A549 (cell line): ENCODE measurements at regions not wholly inside any gene's neighbourhood (a gene's known extent, or its start where the extent isn't known, plus 50 kb on each side); places are given as distances from the start of the nearest gene placed in this dataset.

ENCODE experiments used
- ATAC-seq, 2 experiments: fragments of 200-7000 bp in 1 of 2; fragments of >200 bp in 1 of 2; cut with Nextera tagmentation in 1 of 2; cut with Tn5 transposase in 1 of 2; 3 replicates each; pipeline versions ENCODE4 v1.8.0 to v1.9.1; 2018 to 2020; ENCODE audit warnings: mild to moderate bottlenecking in 1 of 2, moderate library complexity in 1 of 2
- CTCF ChIA-PET: fragments of 300-600 bp; sonication (Branson Sonifier 250); formaldehyde crosslinking; extraction: SDS; loops from one replicate; lab custom pipeline; 2021; ENCODE audit warnings: antibody characterized with exemption, inconsistent platforms; lab: Yijun Ruan, JAX
- POLR2A ChIA-PET: fragments of 350-600 bp; formaldehyde crosslinking; extraction: SDS; loops from one replicate; lab custom pipeline; 2021; ENCODE audit warnings: antibody characterized with exemption, inconsistent platforms; lab: Yijun Ruan, JAX
- DNase-seq, 2 experiments: peaks; one replicate each; pipeline versions ENCODE4 v3.0.0 to v3.0.0-alpha.2; 2011 to 2016; ENCODE audit warnings: low read depth in 1 of 2, low spot score in 1 of 2
- FAIRE-seq: peaks from 2 replicates; lab custom pipeline; 2011; peaks lifted over from hg19 to GRCh38; lab: Jason Lieb, UNC
- H3K27ac ChIP-seq, 2 experiments: fragments of >200 bp; sonication (Bioruptor Twin); formaldehyde crosslinking; 3 replicates each; pipeline ENCODE4 v1.5.1; 2016 to 2017
- H3K4me1 ChIP-seq: fragments of >200 bp; sonication (Bioruptor Twin); formaldehyde crosslinking; 3 replicates; pipeline ENCODE4 v1.6.1; 2016
- H3K4me2 ChIP-seq: fragments of >200 bp; sonication (Bioruptor Twin); formaldehyde crosslinking; 3 replicates; pipeline ENCODE4 v1.6.1; 2016
- H3K4me3 ChIP-seq: fragments of >200 bp; sonication (Bioruptor Twin); formaldehyde crosslinking; 3 replicates; pipeline ENCODE4 v1.5.1; 2016
- H3K9me3 ChIP-seq: fragments of >200 bp; sonication (Bioruptor Twin); formaldehyde crosslinking; 3 replicates; pipeline ENCODE4 v1.6.1; 2016
- CEBPB ChIP-seq, 2 experiments: fragments of >200 bp in 1 of 2; sonication (Bioruptor Twin) in 1 of 2; formaldehyde crosslinking in 1 of 2; IDR thresholded peaks; 2 replicates each; pipeline ENCODE4 v1.6.1; 2012 to 2016
- EHF ChIP-seq: fragments of 250-450 bp; sonication (Bioruptor Pico); IDR thresholded peaks from 2 replicates; pipeline ENCODE4 v1.5.0; 2020; ENCODE audit warnings: mild to moderate bottlenecking
- ESRRA ChIP-seq: fragments of 150-350 bp; IDR thresholded peaks from 2 replicates; pipeline ENCODE4 v1.6.1; 2014; ENCODE audit warnings: mild to moderate bottlenecking, low read length, borderline replicate concordance
- HEYL ChIP-seq: fragments of 250-450 bp; sonication (Bioruptor Pico); IDR thresholded peaks from 2 replicates; pipeline ENCODE4 v1.8.0; 2021; ENCODE audit warnings: mild to moderate bottlenecking, moderate library complexity
- MAFK ChIP-seq: fragments of 450-650 bp; IDR thresholded peaks from 2 replicates; pipeline ENCODE4 v1.6.1; 2014; ENCODE audit not compliant: partially characterized antibody
- NR3C1 ChIP-seq: fragments of >200 bp; sonication (Bioruptor Twin); formaldehyde crosslinking; IDR thresholded peaks from 3 replicates; pipeline ENCODE4 v1.6.1; 2017
- PHF8 ChIP-seq: fragments of 200-600 bp; sonication (generic); IDR thresholded peaks from 2 replicates; pipeline ENCODE4 v1.6.1; 2016; ENCODE audit warnings: low read depth, mild to moderate bottlenecking, antibody characterized with exemption, moderate library complexity, borderline replicate concordance
- POLR2A ChIP-seq: IDR thresholded peaks from 2 replicates; pipeline ENCODE4 v1.6.1; 2012; ENCODE audit warnings: mild to moderate bottlenecking, low read length
- RAD21 ChIP-seq, 2 experiments: fragments of >200 bp in 1 of 2; sonication (Bioruptor Twin) in 1 of 2; formaldehyde crosslinking in 1 of 2; IDR thresholded peaks in 1 of 2; conservative IDR thresholded peaks in 1 of 2; 2 replicates in 1 of 2; 3 replicates in 1 of 2; pipeline ENCODE4 v1.6.1; 2012 to 2018; ENCODE audit warnings: inconsistent platforms in 1 of 2
- SMC3 ChIP-seq: fragments of >200 bp; sonication (Bioruptor Twin); formaldehyde crosslinking; IDR thresholded peaks from 3 replicates; pipeline ENCODE4 v1.6.1; 2018; ENCODE audit warnings: inconsistent platforms
- SREBF2 ChIP-seq: fragments of 450-650 bp; IDR thresholded peaks from 2 replicates; pipeline ENCODE4 v1.6.1; 2014; ENCODE audit warnings: mild to moderate bottlenecking, moderate library complexity
- ZC3H11A ChIP-seq: fragments of 450-650 bp; IDR thresholded peaks from 2 replicates; pipeline ENCODE4 v1.6.1; 2014; ENCODE audit warnings: antibody characterized with exemption, mild to moderate bottlenecking
- WGBS: methylation state at CpG from one replicate; pipeline ENCODE4 v1.1.6; 2017; ENCODE audit errors: missing lambda C conversion rate; 5-methylcytosine and 5-hydroxymethylcytosine counted together
- TF ChIP-seq, protein P1 (sequence below): fragments of 250-450 bp; sonication (Bioruptor Pico); IDR thresholded peaks from 2 replicates; pipeline ENCODE4 v1.5.0; 2020; ENCODE audit warnings: low read depth, mild to moderate bottlenecking, moderate library complexity
- TF ChIP-seq, protein P2 (sequence below): fragments of >200 bp; sonication (Bioruptor Twin); formaldehyde crosslinking; IDR thresholded peaks from 2 replicates; pipeline ENCODE4 v1.6.1; 2016
- TF ChIP-seq, protein P3 (sequence below): IDR thresholded peaks from 2 replicates; pipeline ENCODE4 v1.6.1; 2012; ENCODE audit warnings: low read depth, borderline replicate concordance
- TF ChIP-seq, protein P4 (sequence below): fragments of >200 bp; sonication (Bioruptor Twin); formaldehyde crosslinking; IDR thresholded peaks from 3 replicates; pipeline ENCODE4 v1.5.1; 2016

DNA sequence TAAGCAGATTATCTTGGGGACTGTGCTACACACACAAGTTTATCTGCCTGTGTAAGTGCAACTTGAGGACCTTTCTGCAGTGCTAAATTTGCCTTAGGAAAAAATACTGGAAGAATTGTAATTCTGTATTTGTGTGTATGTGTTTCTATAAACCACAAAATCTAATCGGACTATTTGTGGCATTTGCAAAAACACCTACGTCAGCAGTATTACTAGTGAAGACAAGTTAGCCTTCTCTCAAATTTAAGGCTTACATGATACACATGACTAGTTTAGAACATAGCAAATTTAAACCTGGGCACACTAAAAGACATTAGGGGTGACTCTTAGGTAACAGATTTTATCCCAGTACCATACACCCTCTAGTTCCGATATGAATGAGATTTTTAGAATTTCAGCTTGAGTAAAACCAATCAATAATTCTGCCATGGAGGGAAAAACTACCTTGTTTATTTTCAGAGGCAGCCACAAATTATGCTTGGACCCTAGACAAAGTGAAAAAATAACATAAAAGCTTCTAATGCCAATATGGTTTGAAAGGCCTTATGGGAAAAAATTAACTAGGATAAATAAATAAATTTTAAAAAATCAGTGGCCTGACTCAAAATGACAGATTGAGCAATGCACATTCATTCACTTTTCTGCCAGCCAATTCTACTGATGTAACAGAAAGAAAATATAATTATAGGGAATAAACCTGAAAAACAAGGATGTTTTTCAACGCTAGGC is 176.4 kb downstream of the SNCA start:
- Histone ChIP-seq H3K27ac (no peak overlapping the region), H3K4me1 (no peaks in the 10 kb centered on the region; the same call in 2 of the 3 replicates), H3K4me2 (no peak overlapping the region), H3K9me3 (no peaks in the 10 kb centered on the region), H3K4me3 (no peak overlapping the region)
- ChIA-PET POLR2A (no interaction called here), CTCF (interaction anchor here (0.6 kb wide), 1 partner anchor 150 kb away, joined by 3 read pairs; no protein-coding TSS in a partner anchor)
- no peak for TF ChIP-seq ZC3H11A
- peak; percentile 90 for TF ChIP-seq MAFK
- FAIRE-seq (no peak), DNase-seq (no peak), ATAC-seq (no peak)
- 69% methylated on average over 4 of the region's 4 CpGs for WGBS

DNA sequence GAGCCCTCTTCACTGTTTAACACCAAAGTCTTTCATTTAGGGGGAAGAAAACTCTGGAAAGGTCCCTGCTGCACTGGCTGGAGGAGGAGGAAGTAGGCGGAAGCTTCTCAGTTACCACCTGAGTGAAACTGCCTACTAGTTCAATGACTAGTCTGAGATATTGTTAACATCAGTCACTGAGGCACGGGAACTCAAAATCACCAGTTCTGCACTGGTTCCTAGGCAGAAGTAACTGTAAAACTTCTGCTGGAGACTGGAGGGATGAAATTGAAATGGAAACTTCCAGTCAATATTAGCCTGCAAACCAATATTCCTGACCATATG is 178.3 kb downstream of the SNCA start:
- WGBS, result 39% methylated on average over 2 of the region's 2 CpGs
- ChIA-PET CTCF (interaction anchor here (0.6 to 0.8 kb wide), 2 partner anchors 41 to 92 kb away, joined by 3 to 5 read pairs; no protein-coding TSS in a partner anchor), POLR2A (no interaction called here)
- Histone ChIP-seq H3K9me3 (no peaks in the 10 kb centered on the region), H3K27ac (no peak overlapping the region), H3K4me1 (no peaks in the 10 kb centered on the region; the same call in 2 of the 3 replicates), H3K4me2 (no peak overlapping the region), H3K4me3 (no peak overlapping the region)
- DNase-seq, result no peak
- ATAC-seq, result no peak
- TF ChIP-seq HEYL (CRISPR knock-in tag) (no peak), ESRRA (no peak), SREBF2 (no peak), POLR2A (no peak), SMC3 (no peak), PHF8 (no peak), EHF (no peak)
- TF ChIP-seq, protein P1, sequence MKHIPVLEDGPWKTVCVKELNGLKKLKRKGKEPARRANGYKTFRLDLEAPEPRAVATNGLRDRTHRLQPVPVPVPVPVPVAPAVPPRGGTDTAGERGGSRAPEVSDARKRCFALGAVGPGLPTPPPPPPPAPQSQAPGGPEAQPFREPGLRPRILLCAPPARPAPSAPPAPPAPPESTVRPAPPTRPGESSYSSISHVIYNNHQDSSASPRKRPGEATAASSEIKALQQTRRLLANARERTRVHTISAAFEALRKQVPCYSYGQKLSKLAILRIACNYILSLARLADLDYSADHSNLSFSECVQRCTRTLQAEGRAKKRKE (CRISPR knock-in tag), result no peak
- TF ChIP-seq, protein P2, sequence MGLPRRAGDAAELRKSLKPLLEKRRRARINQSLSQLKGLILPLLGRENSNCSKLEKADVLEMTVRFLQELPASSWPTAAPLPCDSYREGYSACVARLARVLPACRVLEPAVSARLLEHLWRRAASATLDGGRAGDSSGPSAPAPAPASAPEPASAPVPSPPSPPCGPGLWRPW, result no peak
- no peak for FAIRE-seq

DNA sequence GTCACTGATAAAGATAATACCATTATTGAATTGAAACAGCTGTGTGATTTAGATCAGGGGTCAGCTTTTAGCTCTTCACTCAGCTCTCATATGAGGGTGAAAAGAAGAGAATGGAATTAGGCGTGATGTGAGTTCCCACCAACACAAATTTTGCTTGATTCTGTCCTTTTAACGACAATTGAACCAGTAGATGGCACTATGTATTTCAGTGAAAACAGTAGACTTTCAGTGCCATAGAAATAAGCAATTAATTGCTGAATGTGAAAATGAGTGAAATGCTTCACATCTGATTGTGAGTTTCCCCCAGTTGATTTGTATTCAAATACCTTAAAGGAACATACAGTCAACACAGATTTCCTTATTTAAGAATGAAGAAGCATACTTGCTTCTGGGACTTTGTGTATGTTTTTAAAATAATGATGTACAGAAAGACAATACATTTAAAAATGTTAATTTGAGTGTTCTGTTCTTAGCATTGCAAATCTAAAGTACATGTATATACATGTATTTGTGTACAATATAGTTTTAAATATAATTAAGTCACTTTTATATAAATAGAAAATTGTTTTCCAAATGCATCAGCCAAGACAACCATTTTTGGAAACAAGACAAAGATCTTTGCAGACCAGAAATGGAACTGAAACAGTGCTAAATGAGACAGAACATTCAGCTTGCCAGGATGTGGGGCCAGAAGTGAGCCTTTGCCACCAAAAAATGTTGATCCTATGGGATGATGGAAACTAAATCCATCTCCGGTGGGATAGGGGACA is 178.8 kb downstream of the SNCA start:
- H3K4me2 ChIP-seq, result no peak overlapping the region
- no peak for ATAC-seq
- TF ChIP-seq NR3C1 (no peak), RAD21 (conservative IDR thresholded peaks at IDR 0.05 in 1 of 2, IDR thresholded peaks at IDR 0.05 in 1 of 2) (peak; percentile 10 to 33; a peak in 1 of 5 replicates), SMC3 (peak; percentile 30; the same call in 1 of the 3 replicates), CEBPB (IDR thresholded peaks at IDR 0.05) (no peak)
- TF ChIP-seq, protein P3, sequence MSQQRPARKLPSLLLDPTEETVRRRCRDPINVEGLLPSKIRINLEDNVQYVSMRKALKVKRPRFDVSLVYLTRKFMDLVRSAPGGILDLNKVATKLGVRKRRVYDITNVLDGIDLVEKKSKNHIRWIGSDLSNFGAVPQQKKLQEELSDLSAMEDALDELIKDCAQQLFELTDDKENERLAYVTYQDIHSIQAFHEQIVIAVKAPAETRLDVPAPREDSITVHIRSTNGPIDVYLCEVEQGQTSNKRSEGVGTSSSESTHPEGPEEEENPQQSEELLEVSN, result no peak
- TF ChIP-seq, protein P4, sequence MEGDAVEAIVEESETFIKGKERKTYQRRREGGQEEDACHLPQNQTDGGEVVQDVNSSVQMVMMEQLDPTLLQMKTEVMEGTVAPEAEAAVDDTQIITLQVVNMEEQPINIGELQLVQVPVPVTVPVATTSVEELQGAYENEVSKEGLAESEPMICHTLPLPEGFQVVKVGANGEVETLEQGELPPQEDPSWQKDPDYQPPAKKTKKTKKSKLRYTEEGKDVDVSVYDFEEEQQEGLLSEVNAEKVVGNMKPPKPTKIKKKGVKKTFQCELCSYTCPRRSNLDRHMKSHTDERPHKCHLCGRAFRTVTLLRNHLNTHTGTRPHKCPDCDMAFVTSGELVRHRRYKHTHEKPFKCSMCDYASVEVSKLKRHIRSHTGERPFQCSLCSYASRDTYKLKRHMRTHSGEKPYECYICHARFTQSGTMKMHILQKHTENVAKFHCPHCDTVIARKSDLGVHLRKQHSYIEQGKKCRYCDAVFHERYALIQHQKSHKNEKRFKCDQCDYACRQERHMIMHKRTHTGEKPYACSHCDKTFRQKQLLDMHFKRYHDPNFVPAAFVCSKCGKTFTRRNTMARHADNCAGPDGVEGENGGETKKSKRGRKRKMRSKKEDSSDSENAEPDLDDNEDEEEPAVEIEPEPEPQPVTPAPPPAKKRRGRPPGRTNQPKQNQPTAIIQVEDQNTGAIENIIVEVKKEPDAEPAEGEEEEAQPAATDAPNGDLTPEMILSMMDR, result peak; percentile 41
- no peaks in the 10 kb centered on the region; the same call in 2 of the 3 replicates for H3K4me1 ChIP-seq
- no peak overlapping the region for H3K4me3 ChIP-seq
- no peak for DNase-seq
- H3K9me3 ChIP-seq, result no peaks in the 10 kb centered on the region
- 19% methylated on average over 3 of the region's 3 CpGs for WGBS
- H3K27ac ChIP-seq, result no peak overlapping the region
- ChIA-PET CTCF (interaction anchor here (0.6 to 1.7 kb wide), 4 partner anchors 13 to 432 kb away, joined by 3 to 6 read pairs (median 3); no protein-coding TSS in a partner anchor), POLR2A (no interaction called here)
- no peak for FAIRE-seq
